HPDE6-E6E7 (cell line): ENCODE measurements at regions not wholly inside any gene's neighbourhood (a gene's known extent, or its start where the extent isn't known, plus 50 kb on each side); places are given as distances from the start of the nearest gene placed in this dataset.
"Not testable (repeated sequence)": the region's sequence is repeated elsewhere in the genome, so short reads cannot be mapped to it uniquely, and the experiment has no call there.

Experiments
- DNase-seq: peaks from one replicate; pipeline ENCODE4 v3.0.0; 2011; ENCODE audit warnings: missing footprints; ENCODE audit errors: extremely low spot score

DNA sequence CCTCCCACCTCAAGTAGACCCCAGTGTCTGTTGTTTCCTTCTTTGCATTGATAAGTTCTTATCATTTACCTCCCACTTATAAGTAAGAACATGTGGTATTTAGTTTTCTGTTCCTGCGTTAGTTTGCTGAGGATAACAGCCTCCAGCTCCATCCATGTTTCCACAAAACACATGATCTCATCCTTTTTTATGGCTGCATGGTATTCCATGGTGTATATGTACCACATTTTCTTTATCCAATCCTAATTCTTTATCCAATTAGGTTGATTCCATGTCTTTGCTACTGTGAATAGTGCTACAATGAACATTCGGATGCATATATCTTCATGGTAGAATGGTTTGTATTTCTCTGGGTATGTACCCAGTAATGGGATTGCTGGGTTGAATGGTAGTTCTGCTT lies 102.5 kb upstream of the UGP2 start:
- DNase-seq, result not testable (repeated sequence)

DNA sequence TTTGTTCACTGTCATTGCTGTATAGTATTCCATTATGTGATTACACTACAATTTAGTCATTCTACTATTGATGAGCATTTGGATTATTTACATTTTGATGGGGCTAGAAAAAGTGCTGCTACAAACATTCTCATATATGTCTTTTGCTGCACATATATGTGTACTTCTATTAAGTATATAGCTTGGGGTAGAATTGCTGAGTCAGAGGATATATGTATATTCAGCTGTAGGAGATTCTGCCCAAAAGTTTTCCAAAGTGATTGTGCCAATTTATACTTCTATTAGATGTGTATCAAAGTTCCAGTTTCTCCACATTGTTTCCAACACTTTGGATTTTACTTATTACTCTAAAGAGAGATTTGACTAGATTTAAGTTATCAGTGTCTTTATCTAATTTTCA lies 101.7 kb upstream of the UGP2 start:
- DNase-seq, result no peak

DNA sequence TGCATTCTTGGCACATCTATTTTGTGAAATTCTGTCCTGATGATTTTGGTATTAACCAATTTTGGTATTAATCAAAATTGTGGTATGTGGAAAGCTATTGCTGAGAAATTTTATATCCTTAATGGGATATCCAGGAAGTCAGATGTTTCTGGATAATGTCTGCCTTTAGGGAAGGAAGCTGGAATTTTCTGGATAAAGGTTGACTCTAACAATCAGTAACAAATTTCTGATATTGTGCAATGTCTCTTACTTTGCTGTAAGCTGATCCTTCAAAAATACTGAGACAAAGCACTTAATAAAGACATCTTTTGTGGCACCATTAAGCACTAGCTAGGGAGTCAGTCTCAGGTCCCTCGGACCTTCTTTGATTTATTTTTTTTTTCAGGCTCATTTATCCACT lies 100.8 kb upstream of the UGP2 start:
- DNase-seq, result no peak

DNA sequence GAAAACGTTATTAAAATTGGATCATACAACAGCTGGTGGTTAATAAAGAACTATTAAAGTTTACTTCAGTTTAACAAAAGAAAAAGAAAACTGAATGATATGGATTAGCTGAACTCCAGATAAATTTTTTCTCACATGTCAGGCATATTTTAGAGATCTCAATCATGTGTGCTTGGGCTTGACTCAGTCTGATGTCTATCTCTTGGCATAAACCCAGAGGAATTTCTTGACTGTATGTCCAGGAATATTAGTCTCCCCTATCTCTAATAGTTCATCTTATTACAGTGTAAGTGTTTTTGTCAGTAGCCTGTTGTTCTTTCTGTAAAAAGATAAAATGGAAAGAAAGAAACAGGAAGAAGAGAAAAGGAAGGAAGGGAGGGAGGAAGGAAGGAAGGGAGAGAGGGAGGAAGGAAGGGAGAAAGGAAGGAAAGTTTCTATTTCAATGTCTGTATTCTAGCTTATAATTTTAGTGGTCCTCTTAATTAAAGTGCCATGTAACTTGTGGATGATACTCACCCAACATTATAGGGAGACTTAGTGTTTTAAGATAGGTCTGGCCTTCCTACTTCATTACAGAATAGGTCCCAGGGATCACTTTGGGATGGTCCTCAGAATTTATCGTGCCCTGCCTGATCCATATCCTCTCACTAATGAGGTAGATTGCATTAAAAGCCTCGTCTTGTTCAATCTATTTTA lies 99.7 kb upstream of the UGP2 start:
- no peak for DNase-seq

GRCh38 chr2:63742580-63742976 lies 99.1 kb upstream of the UGP2 start:
- DNase-seq, result no peak

- DNase-seq, result no peak
These were observed 98.3 kb upstream of the UGP2 start for GRCh38 chr2:63743170-63743981.

GRCh38 chr2:63743982-63744966 lies 97.4 kb upstream of the UGP2 start:
- no peak for DNase-seq

DNA sequence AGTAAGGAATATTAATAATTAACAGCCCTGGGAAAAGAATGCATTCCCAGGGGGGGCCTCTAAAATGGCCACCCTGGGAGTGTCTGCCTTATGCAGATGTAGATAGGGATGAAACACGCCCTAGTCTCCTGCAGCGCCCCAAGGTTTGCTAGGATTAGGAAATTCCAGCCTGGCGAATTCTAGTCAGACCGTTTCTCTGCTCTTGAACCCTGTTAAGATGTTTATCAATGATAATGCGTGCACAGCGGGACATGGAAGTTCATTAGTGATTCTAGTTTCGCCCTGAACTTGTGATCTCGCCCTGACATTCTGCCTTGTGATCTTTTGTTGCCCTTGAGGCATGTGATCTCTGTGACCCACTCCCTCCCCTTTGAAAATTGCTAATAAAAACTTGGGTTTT lies 95.1 kb upstream of the UGP2 start:
- not testable (repeated sequence) for DNase-seq

- DNase-seq, result no peak
These were observed 89.8 kb upstream of the UGP2 start for GRCh38 chr2:63751901-63752300.

DNA sequence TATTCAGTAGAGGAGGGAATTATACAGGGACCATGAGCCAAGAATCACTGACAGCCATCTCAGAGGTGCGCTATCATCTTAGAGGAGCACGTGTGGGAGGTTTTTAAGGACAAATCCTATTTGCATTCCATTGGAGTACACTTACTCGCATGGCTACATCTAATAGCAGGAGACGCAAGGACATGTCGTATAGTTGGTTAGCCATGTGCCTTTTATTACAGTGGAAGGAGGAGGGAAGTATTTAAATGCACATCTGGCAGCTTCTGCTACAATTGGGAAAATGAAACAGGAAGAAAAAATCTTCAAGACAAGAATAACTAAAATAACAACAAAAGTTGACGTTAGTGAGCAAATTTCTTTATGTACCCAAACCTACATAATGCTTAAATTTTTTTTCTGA lies 86.5 kb upstream of the UGP2 start:
- no peak for DNase-seq

- no peak for DNase-seq
These were observed 85.7 kb upstream of the UGP2 start for GRCh38 chr2:63755965-63756364.

DNA sequence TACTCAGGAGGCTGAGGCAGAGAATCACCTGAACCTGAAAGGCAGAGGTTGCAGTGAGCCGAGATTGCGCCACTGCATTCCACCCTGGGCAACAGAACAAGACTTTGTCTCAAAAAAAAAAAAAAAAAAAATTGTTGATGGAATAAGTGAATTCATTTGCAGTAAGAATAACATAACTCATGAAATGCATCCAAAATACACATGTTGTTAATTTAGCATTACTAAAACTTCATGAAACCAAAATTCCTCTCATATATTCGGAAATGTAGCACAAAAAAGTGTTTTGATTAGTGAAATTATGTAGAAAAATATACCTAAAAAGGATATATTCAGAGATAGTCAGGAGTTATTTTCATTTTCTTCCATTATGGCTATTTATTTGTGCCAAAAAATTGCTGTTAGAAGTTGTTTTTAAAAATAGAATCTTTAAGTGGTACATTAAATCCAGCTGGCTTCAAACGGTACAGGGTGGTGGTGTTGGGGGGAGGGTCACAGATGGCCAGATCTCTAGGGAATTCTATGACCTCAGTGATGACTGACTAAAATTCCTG lies 78.2 kb upstream of the UGP2 start:
- DNase-seq, result no peak

DNA sequence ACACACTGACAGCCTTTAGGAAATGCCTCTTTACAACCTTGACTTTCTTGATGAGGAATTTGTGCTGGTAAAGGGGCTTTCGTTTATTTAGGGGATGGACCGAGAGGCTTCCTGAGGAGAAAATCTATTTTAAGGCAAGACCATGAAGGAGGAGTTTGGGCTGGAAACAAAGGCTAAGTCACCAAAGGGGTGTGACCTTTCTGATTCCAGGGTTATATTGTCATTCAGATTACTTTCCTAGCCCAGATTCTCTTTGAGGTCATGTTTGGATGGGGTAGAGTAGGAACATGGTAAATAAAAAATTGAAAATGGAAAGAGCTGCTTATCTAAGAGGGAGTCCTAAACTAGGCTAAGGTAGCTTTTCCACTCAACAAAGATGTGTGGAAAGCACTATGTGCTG lies 77.1 kb upstream of the UGP2 start:
- no peak for DNase-seq

DNA sequence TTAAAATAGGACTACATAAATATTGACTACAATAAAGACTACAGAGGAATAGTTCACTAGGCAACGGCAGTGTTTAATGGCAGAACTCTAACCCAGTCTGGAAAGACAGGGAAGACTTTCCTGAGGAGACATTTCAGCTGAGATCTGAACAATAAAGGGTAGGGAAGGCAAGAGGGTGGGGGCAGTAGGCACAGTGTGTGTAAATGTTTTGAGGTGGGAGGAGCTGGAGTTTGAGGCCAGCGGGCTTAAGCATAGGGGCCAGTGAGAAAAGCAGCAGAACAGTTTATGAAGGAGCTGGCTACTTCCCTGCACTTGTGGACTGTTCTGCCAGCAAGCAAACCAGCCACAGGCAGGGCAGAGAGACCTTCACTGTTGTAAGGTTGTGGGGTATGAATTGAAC lies 76.6 kb upstream of the UGP2 start:
- no peak for DNase-seq

- DNase-seq, result no peak
These were observed 74.4 kb upstream of the UGP2 start for GRCh38 chr2:63767307-63767706.

DNA sequence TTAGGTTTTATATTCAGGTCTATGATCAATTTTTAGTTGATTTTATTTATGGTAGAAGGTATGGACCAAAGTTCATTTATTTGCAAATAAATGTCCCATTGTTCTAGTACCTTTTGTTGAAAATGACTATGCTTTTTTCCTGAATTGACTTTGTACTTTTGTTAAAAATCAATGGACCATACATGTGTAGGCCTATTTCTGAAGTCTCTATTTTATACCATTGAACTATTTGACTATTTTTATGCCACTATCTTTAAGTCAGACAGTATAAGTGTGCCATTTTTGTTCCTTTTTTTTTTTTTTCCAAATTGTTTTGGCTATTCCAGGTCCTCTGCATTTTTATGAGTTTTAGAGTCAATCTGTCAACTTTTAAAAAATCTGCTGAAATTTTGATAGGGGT lies 73.6 kb upstream of the UGP2 start:
- no peak for DNase-seq

DNA sequence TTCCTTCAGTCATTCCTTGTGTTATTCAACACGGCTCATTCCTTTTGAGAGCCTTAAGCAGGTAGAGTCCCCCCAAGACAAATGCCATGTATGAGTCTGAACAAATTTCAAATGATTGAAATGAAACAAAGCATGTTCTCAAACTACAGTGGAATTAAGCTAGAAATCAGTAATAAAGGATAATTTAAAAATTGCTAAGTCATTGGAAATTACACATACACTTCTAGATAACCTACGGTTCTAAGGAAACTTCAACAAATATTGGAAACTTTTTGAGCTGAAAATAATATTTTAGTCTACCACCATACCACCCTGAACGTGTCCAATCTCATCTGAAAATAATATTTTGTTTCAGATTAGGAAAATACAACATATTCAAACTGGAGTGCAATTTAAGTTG lies 71.8 kb upstream of the UGP2 start:
- DNase-seq, result no peak

- DNase-seq, result no peak
These were observed 69.6 kb upstream of the UGP2 start for GRCh38 chr2:63772061-63772460.

- DNase-seq, result no peak
These were observed 66.5 kb upstream of the UGP2 start for GRCh38 chr2:63775191-63775590.

DNA sequence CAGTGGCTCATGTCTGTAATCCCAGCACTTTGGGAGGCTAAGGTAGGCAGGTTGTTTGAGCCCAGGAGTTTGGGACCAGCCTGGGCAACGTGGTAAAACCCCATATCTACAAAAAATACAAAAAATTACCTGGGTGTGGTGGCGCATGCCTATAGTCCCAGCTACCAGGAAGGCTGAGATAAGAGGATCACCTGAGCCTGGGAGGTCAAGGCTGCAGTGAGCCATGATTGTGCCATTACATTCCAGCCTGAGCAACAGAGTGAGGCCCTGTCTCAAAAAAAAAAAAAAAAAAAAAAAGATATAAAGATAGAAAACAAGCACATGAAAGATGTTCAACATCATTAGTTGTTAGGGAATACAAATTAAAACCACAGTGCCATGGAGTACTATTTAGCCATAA lies 65.3 kb upstream of the UGP2 start:
- DNase-seq, result no peak

- DNase-seq, result no peak
These were observed 63.9 kb upstream of the UGP2 start for GRCh38 chr2:63777816-63778215.

- DNase-seq, result no peak
These were observed 63.3 kb upstream of the UGP2 start for GRCh38 chr2:63778391-63778790.
